ENCODE measurements at regions not wholly inside any gene's neighbourhood (a gene's known extent, or its start where the extent isn't known, plus 50 kb on each side); places are given as distances from the start of the nearest gene placed in this dataset.

DNA sequence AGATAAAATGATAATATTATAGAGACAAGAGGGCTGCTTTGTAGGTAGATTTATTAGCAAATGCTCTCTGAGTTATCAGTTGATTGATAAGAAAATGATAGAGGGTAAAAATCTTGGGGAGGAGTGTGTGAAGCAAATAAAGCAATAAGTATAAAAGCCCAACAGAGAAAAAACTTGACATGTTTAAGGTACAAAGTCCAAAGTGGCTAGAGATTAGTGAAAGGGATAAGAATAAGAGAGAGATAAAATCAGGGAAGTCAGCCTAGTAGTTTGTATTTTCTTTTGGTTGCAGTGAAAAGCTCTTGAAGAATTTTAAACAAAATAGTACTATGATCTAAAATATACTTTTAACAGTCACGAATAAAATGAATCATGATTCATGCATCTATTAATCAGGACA lies 246.2 kb upstream of the LRIG3 start:
- TF ChIP-seq, protein P1, sequence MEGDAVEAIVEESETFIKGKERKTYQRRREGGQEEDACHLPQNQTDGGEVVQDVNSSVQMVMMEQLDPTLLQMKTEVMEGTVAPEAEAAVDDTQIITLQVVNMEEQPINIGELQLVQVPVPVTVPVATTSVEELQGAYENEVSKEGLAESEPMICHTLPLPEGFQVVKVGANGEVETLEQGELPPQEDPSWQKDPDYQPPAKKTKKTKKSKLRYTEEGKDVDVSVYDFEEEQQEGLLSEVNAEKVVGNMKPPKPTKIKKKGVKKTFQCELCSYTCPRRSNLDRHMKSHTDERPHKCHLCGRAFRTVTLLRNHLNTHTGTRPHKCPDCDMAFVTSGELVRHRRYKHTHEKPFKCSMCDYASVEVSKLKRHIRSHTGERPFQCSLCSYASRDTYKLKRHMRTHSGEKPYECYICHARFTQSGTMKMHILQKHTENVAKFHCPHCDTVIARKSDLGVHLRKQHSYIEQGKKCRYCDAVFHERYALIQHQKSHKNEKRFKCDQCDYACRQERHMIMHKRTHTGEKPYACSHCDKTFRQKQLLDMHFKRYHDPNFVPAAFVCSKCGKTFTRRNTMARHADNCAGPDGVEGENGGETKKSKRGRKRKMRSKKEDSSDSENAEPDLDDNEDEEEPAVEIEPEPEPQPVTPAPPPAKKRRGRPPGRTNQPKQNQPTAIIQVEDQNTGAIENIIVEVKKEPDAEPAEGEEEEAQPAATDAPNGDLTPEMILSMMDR (IDR thresholded peaks at IDR 0.05; ENCODE audit: extremely low read depth, low read depth, low read length), result no peak
- no peaks in the 10 kb centered on the region for H3K36me3 ChIP-seq (ENCODE audit: insufficient read depth, low read length)
- no peak overlapping the region for H3K4me3 ChIP-seq (ENCODE audit: insufficient read depth, low read length)
- H3K27ac ChIP-seq (ENCODE audit: low read depth, low read length), result no peak overlapping the region
- peaks cover 4% of the 10 kb centered on the region for H3K4me1 ChIP-seq (ENCODE audit: insufficient read depth, low read length)
- H3K4me2 ChIP-seq (ENCODE audit: insufficient read depth, low read length), result no peak overlapping the region
- H3K79me2 ChIP-seq (ENCODE audit: insufficient read depth, low read length), result no peaks in the 10 kb centered on the region
- H2AFZ ChIP-seq (ENCODE audit: low read length), result no peak overlapping the region
- H3K9me3 ChIP-seq (ENCODE audit: low read depth, low read length), result no peaks in the 10 kb centered on the region
- no peaks in the 10 kb centered on the region for H4K20me1 ChIP-seq (ENCODE audit: insufficient read depth, low read length)
- no peaks in the 10 kb centered on the region for H3K27me3 ChIP-seq (ENCODE audit: insufficient read depth, low read length)
- no peak for DNase-seq (ENCODE audit: insufficient read length, low spot score, missing footprints)

DNA sequence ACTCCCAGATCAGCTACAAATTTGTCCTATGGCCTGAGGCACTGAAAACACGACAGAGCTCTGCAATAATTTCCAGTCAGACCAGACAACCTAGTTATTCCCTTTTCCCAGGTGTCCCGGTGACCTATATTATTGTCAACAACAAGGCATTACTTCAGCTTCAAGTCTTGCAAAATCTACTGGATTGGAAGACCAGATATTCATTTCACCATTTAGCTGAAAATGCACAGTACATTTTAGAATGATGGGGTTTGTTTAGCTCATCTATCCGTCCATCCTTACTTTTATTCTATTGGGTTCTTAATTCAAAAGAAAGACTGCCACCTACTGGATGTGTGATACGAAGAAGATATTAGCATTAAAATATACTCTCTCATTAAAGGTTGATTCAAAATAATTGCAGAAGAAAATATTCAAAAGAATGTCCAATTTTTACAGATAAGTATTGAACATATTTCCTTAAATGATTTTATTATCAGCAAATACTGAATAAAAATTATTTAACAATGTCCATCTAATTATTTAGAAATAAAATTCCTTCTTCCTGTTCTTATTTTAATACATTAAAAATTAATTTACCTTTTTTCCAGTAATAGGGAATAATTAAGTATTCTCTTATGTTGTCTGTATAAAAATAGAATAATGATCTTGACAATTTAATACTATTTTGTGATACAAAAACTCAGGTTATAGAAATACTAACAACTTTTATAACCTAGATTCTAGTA lies 244.9 kb upstream of the LRIG3 start:
- H3K9me3 ChIP-seq (ENCODE audit: low read depth, low read length), result no peaks in the 10 kb centered on the region
- peak overlapping the region; percentile 12 for H3K4me2 ChIP-seq (ENCODE audit: insufficient read depth, low read length)
- DNase-seq (ENCODE audit: insufficient read length, low spot score, missing footprints), result no peak
- H3K36me3 ChIP-seq (ENCODE audit: insufficient read depth, low read length), result no peaks in the 10 kb centered on the region
- H3K27ac ChIP-seq (ENCODE audit: low read depth, low read length), result no peak overlapping the region
- H3K4me1 ChIP-seq (ENCODE audit: insufficient read depth, low read length), result peaks cover 4% of the 10 kb centered on the region
- H4K20me1 ChIP-seq (ENCODE audit: insufficient read depth, low read length), result no peaks in the 10 kb centered on the region
- H3K79me2 ChIP-seq (ENCODE audit: insufficient read depth, low read length), result no peaks in the 10 kb centered on the region
- H2AFZ ChIP-seq (ENCODE audit: low read length), result peak overlapping the region; percentile 33
- TF ChIP-seq, protein P1 (IDR thresholded peaks at IDR 0.05; ENCODE audit: extremely low read depth, low read depth, low read length), result peak; percentile 63
- H3K27me3 ChIP-seq (ENCODE audit: insufficient read depth, low read length), result no peaks in the 10 kb centered on the region
- H3K4me3 ChIP-seq (ENCODE audit: insufficient read depth, low read length), result no peak overlapping the region

DNA sequence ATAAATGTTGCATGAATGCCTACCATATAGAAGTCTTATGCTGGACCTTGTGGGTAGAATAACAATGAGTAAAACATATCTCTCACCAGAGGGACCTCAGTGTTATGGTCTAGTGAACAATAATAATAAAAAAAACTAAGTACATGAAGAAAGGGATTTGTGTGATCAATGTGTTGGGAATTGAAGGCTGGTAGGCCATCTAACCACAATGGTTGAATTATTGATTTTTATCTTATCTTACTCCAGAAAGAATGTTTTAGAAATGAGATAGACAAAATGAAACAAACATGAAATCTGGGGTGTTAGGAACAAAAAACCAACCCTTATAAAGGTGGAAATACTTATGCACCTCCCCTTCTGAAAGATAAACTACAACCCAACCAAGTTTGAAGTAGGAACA lies 243.9 kb upstream of the LRIG3 start:
- H3K27me3 ChIP-seq (ENCODE audit: insufficient read depth, low read length), result no peaks in the 10 kb centered on the region
- no peak overlapping the region for H2AFZ ChIP-seq (ENCODE audit: low read length)

DNA sequence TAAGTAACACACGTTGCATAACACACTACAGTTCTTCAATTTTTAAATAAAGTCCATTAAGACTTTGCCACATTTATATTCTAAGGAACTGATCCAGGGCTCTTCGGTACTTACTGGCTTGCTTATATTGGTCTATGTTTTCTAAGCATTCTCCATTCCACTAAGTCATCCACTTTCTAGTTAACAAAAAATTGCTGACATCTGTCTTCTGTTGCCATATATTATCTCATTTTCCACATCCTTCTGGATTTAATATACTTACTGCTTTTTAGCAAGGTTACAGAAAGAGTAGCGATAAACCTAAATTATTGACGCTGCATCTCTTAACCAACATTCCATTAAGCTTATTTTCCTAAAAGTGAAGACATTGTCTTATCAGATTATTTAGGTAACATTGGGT lies 238.4 kb upstream of the LRIG3 start:
- H3K27me3 ChIP-seq (ENCODE audit: insufficient read depth, low read length), result no peaks in the 10 kb centered on the region
- TF ChIP-seq, protein P1 (IDR thresholded peaks at IDR 0.05; ENCODE audit: extremely low read depth, low read depth, low read length), result no peak
- H3K4me2 ChIP-seq (ENCODE audit: insufficient read depth, low read length), result no peak overlapping the region
- no peak overlapping the region for H2AFZ ChIP-seq (ENCODE audit: low read length)
- H3K4me1 ChIP-seq (ENCODE audit: insufficient read depth, low read length), result no peaks in the 10 kb centered on the region
- H3K9me3 ChIP-seq (ENCODE audit: low read depth, low read length), result peaks cover 2% of the 10 kb centered on the region
- no peak for DNase-seq (ENCODE audit: insufficient read length, low spot score, missing footprints)
- H3K4me3 ChIP-seq (ENCODE audit: insufficient read depth, low read length), result no peak overlapping the region
- no peaks in the 10 kb centered on the region for H3K36me3 ChIP-seq (ENCODE audit: insufficient read depth, low read length)
- no peak overlapping the region for H3K27ac ChIP-seq (ENCODE audit: low read depth, low read length)
- no peaks in the 10 kb centered on the region for H3K79me2 ChIP-seq (ENCODE audit: insufficient read depth, low read length)
- H4K20me1 ChIP-seq (ENCODE audit: insufficient read depth, low read length), result no peaks in the 10 kb centered on the region

More for the DNA sequence above, 243.9 kb upstream of the LRIG3 start:
- Histone ChIP-seq H3K4me3 (ENCODE audit: insufficient read depth, low read length) (no peak overlapping the region), H3K79me2 (ENCODE audit: insufficient read depth, low read length) (no peaks in the 10 kb centered on the region), H4K20me1 (ENCODE audit: insufficient read depth, low read length) (no peaks in the 10 kb centered on the region), H3K4me2 (ENCODE audit: insufficient read depth, low read length) (no peak overlapping the region), H3K36me3 (ENCODE audit: insufficient read depth, low read length) (no peaks in the 10 kb centered on the region), H3K4me1 (ENCODE audit: insufficient read depth, low read length) (peaks cover 4% of the 10 kb centered on the region), H3K27ac (ENCODE audit: low read depth, low read length) (no peak overlapping the region), H3K9me3 (ENCODE audit: low read depth, low read length) (no peaks in the 10 kb centered on the region)
- TF ChIP-seq, protein P1 (IDR thresholded peaks at IDR 0.05; ENCODE audit: extremely low read depth, low read depth, low read length), result no peak
- no peak for DNase-seq (ENCODE audit: insufficient read length, low spot score, missing footprints)

Measured in osteoblast (primary cell).